MCF 10A (cell line): ENCODE measurements at regions not wholly inside any gene's neighbourhood (a gene's known extent, or its start where the extent isn't known, plus 50 kb on each side); places are given as distances from the start of the nearest gene placed in this dataset.

ENCODE experiments used
- BruUV-seq: library from RNA; stranded (reverse); fragments of 400-500 nt; replicated peaks from 2 replicates; lab custom pipeline; 2021; lab: Mats Ljungman, UMichigan
- CTCF ChIA-PET: fragments of 300-600 bp; sonication (Branson Sonifier 250); formaldehyde crosslinking; extraction: SDS; loops from one replicate; lab custom pipeline; 2021; ENCODE audit warnings: antibody characterized with exemption, inconsistent platforms; lab: Yijun Ruan, JAX
- POLR2A ChIA-PET: fragments of 300-600, 350-650 bp; sonication (Branson Sonifier 250); formaldehyde crosslinking; extraction: SDS; loops from one replicate; lab custom pipeline; 2020; ENCODE audit warnings: antibody characterized with exemption, inconsistent platforms; lab: Yijun Ruan, JAX
- DNase-seq: peaks from one replicate; pipeline ENCODE4 v3.0.0-alpha.2; 2018; ENCODE audit not compliant: unreplicated experiment
- H3K27ac Mint-ChIP-seq: one replicate; pipeline ENCODE4 v1.8.0; 2022; ENCODE audit warnings: mild to moderate bottlenecking, low read depth, mixed read lengths; ENCODE audit not compliant: unreplicated experiment
- H3K27me3 Mint-ChIP-seq: one replicate; pipeline ENCODE4 v1.8.0; 2022; ENCODE audit warnings: mixed read lengths; ENCODE audit not compliant: insufficient read depth, unreplicated experiment
- H3K36me3 Mint-ChIP-seq: one replicate; pipeline ENCODE4 v1.8.0; 2022; ENCODE audit warnings: mild to moderate bottlenecking, moderate library complexity, mixed read lengths; ENCODE audit not compliant: insufficient read depth, unreplicated experiment
- H3K4me1 Mint-ChIP-seq: one replicate; pipeline ENCODE4 v1.8.0; 2022; ENCODE audit warnings: mixed read lengths; ENCODE audit not compliant: insufficient read depth, unreplicated experiment
- H3K4me3 Mint-ChIP-seq: one replicate; pipeline ENCODE4 v1.8.0; 2022; ENCODE audit warnings: mild to moderate bottlenecking, moderate library complexity, mixed read lengths; ENCODE audit not compliant: unreplicated experiment
- H3K9me3 Mint-ChIP-seq: one replicate; pipeline ENCODE4 v1.8.0; 2022; ENCODE audit warnings: mixed read lengths; ENCODE audit not compliant: unreplicated experiment
- intact Hi-C: fragments of 100-400 bp; cut with micrococcal nuclease; formaldehyde crosslinking; loops from 2 replicates; pipeline ENCODE4 v1.14.1; 2022
- TF ChIP-seq, protein P1 (sequence below): fragments of 200-600 bp; IDR thresholded peaks from one replicate; pipeline ENCODE4 v1.8.0; 2022; ENCODE audit warnings: antibody characterized with exemption, mild to moderate bottlenecking; ENCODE audit not compliant: unreplicated experiment

DNA sequence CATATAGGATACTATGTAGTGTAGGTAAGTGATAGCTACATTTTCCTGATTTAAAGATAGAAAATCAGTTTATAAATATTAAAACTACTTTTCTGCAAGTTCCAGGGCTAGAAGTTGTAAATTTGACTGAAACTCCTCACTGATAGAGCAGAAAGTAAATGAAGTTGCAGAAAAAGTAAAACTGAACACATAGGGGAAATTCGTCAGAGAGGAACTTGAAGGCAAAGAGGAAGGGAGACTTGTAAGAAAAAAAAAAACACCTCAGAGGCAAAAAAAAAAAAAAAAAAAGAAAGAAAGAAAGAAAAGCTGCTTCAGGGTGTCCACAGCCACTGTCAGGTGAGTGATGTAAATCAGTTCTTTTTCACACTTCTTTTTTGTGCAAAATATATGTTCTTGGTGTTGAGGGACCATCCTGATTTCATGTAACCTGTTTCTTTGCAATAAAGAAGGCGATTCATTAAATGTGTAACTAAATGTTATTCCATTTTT is 336.2 kb upstream of the ZNF462 start:
- no peak for DNase-seq
- H3K4me1 Mint-ChIP-seq, result no peaks in the 10 kb centered on the region
- CTCF ChIA-PET, result interaction anchor here (0.7 kb wide), 1 partner anchor 88 kb away, joined by 3 read pairs; no protein-coding TSS in a partner anchor
- POLR2A ChIA-PET, result interaction anchor here (0.5 to 0.7 kb wide), 2 partner anchors 13 to 374 kb away, joined by 3 read pairs; no protein-coding TSS in a partner anchor
- TF ChIP-seq, protein P1, sequence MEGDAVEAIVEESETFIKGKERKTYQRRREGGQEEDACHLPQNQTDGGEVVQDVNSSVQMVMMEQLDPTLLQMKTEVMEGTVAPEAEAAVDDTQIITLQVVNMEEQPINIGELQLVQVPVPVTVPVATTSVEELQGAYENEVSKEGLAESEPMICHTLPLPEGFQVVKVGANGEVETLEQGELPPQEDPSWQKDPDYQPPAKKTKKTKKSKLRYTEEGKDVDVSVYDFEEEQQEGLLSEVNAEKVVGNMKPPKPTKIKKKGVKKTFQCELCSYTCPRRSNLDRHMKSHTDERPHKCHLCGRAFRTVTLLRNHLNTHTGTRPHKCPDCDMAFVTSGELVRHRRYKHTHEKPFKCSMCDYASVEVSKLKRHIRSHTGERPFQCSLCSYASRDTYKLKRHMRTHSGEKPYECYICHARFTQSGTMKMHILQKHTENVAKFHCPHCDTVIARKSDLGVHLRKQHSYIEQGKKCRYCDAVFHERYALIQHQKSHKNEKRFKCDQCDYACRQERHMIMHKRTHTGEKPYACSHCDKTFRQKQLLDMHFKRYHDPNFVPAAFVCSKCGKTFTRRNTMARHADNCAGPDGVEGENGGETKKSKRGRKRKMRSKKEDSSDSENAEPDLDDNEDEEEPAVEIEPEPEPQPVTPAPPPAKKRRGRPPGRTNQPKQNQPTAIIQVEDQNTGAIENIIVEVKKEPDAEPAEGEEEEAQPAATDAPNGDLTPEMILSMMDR, result no peak
- no peaks in the 10 kb centered on the region for H3K27me3 Mint-ChIP-seq
- H3K27ac Mint-ChIP-seq, result no peak overlapping the region
- intact Hi-C loops, result no loop called here
- no peaks in the 10 kb centered on the region for H3K36me3 Mint-ChIP-seq
- H3K9me3 Mint-ChIP-seq, result no peaks in the 10 kb centered on the region
- BruUV-seq, result no TSS peak
- H3K4me3 Mint-ChIP-seq, result no peak overlapping the region

DNA sequence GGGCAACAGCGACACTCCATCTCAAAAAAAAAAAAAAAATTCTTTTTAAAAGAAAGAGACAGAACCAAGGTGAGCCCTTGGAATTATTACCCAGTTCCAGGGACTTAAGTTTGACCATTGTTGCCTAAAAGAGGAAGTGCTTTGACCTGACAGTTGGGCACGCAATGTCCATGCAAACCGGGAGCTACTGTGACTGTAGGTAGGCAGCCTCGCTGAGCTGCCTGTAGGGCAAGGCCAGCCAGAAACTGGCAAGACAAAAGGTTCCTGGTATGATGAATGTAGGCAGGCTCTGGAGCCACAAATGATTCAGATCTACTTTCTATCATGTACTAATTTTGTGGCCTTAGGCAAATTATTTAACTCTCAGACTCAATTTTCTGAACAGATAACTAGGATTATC is 334.8 kb upstream of the ZNF462 start:
- Mint-ChIP-seq H3K9me3 (no peaks in the 10 kb centered on the region), H3K4me3 (no peak overlapping the region), H3K27me3 (no peaks in the 10 kb centered on the region), H3K36me3 (no peaks in the 10 kb centered on the region), H3K27ac (no peak overlapping the region), H3K4me1 (no peaks in the 10 kb centered on the region)
- POLR2A ChIA-PET, result interaction anchor here (0.7 to 0.8 kb wide), 2 partner anchors 63 to 290 kb away, joined by 4 to 6 read pairs; no protein-coding TSS in a partner anchor
- intact Hi-C loops, result no loop called here
- DNase-seq, result no peak
- BruUV-seq, result no TSS peak
- CTCF ChIA-PET, result interaction anchor here (0.6 to 0.7 kb wide), 3 partner anchors 52 to 617 kb away, joined by 3 to 4 read pairs (median 3); no protein-coding TSS in a partner anchor
- TF ChIP-seq, protein P1, result no peak

DNA sequence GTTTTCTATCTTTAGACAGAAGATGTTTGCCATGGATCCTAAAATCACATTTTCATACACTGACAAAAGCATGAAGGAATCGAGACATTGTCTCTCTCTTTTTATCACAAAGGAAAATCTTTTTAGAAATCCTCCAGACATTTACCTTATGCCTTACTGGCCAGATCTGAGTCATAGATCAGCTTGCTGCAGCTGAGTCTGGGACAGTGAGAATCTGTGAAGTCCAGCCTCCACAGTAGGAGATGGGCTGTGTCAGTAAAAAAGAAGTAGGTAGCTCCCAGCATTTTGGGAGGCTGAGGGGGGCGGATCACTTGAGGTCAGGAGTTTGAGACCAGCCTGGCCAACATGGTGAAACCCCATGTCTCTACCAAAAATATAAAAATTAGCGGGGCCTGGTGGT is 333.4 kb upstream of the ZNF462 start:
- no peak for DNase-seq
- H3K36me3 Mint-ChIP-seq, result no peaks in the 10 kb centered on the region
- no peak overlapping the region for H3K27ac Mint-ChIP-seq
- TF ChIP-seq, protein P1, result no peak
- no peaks in the 10 kb centered on the region for H3K9me3 Mint-ChIP-seq
- H3K27me3 Mint-ChIP-seq, result no peaks in the 10 kb centered on the region
- POLR2A ChIA-PET, result interaction anchor here (0.6 kb wide), 1 partner anchor 13 kb away, joined by 3 read pairs; no protein-coding TSS in a partner anchor
- CTCF ChIA-PET, result interaction anchor here (0.6 kb wide), 1 partner anchor 1901 kb away, joined by 3 read pairs; no protein-coding TSS in a partner anchor
- BruUV-seq, result no TSS peak
- H3K4me3 Mint-ChIP-seq, result no peak overlapping the region
- intact Hi-C loops, result no loop called here
- H3K4me1 Mint-ChIP-seq, result no peaks in the 10 kb centered on the region

DNA sequence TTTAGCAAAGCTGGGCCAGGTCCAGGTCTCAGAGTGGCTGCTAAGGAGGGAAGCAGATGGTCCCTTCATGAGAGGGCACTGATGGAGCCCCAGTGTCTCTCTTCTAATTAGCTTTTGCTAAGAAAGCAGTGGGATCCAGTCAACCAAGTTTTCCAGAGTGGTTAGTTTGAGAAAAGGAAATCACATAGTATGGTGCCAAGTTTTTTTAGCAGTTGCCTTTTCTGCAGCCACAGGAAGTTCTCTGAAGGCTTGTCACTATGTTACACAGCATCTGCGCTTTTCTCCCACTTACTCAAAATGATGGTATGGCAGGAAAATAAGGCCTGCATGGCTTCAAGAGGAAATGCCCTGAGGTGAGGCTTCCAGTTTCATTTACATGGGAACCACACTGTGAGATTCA is 331.5 kb upstream of the ZNF462 start:
- intact Hi-C loops, result no loop called here

More for the DNA sequence above, 331.5 kb upstream of the ZNF462 start:
- Mint-ChIP-seq H3K36me3 (no peaks in the 10 kb centered on the region), H3K4me1 (no peaks in the 10 kb centered on the region), H3K27me3 (no peaks in the 10 kb centered on the region), H3K9me3 (no peaks in the 10 kb centered on the region), H3K4me3 (no peak overlapping the region), H3K27ac (no peak overlapping the region)
- ChIA-PET CTCF (no interaction called here), POLR2A (no interaction called here)
- DNase-seq, result no peak
- no TSS peak for BruUV-seq
- TF ChIP-seq, protein P1, result no peak
